ENCODE measurements at regions not wholly inside any gene's neighbourhood (a gene's known extent, or its start where the extent isn't known, plus 50 kb on each side); places are given as distances from the start of the nearest gene placed in this dataset.

DNA sequence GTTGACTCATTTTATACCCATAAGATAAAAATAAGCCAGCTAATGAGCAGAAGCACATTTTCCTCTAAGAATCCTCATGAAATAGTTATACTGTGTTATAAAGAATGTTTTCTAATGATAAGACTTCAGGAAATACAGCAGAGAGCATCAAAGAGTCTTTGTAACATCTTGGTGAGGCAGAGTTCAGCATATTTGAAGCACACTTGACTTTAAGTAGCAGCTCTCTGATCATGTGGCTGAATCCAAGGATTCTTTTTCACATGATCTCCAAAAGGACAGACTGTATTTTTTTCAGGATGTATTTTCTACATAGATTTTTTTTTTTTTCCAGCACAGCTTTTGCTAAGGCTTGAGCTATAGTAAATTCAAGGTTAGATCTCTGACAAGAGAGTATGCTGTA, 195.1 kb downstream of the SI start:
- no peak for DNase-seq (ENCODE audit: low spot score)
- TF ChIP-seq, protein P1, sequence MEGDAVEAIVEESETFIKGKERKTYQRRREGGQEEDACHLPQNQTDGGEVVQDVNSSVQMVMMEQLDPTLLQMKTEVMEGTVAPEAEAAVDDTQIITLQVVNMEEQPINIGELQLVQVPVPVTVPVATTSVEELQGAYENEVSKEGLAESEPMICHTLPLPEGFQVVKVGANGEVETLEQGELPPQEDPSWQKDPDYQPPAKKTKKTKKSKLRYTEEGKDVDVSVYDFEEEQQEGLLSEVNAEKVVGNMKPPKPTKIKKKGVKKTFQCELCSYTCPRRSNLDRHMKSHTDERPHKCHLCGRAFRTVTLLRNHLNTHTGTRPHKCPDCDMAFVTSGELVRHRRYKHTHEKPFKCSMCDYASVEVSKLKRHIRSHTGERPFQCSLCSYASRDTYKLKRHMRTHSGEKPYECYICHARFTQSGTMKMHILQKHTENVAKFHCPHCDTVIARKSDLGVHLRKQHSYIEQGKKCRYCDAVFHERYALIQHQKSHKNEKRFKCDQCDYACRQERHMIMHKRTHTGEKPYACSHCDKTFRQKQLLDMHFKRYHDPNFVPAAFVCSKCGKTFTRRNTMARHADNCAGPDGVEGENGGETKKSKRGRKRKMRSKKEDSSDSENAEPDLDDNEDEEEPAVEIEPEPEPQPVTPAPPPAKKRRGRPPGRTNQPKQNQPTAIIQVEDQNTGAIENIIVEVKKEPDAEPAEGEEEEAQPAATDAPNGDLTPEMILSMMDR (IDR thresholded peaks at IDR 0.05; ENCODE audit: borderline replicate concordance, control extremely low read depth, extremely low read depth, insufficient read depth, missing control alignments) = no peak
- in situ Hi-C loops (cut with MboI; ENCODE audit: low sequenced_read_pairs, unreplicated experiment) = no loop called here

DNA sequence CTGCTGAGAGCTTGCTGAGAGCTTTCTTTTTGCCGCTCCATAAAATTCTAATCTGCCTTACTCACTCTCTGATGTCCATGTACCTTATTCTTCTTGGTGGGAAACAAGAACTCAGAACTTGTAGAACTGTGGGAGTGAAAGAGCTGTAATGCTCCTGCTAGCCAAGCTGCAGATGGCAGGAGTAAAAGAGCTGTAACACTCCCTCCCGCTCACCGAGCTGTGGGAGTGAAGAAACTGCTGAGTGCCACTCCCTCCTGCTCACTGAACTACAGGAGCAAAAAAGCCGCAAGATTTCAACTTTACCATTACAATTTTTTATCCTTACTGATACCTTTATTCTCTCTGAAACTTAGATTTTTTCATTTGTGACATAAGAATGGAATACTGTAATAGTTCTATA, 199.1 kb downstream of the SI start:
- TF ChIP-seq, protein P1 (IDR thresholded peaks at IDR 0.05; ENCODE audit: borderline replicate concordance, control extremely low read depth, extremely low read depth, insufficient read depth, missing control alignments) = no peak
- in situ Hi-C loops (cut with MboI; ENCODE audit: low sequenced_read_pairs, unreplicated experiment) = no loop called here
- DNase-seq (ENCODE audit: low spot score) = no peak

DNA sequence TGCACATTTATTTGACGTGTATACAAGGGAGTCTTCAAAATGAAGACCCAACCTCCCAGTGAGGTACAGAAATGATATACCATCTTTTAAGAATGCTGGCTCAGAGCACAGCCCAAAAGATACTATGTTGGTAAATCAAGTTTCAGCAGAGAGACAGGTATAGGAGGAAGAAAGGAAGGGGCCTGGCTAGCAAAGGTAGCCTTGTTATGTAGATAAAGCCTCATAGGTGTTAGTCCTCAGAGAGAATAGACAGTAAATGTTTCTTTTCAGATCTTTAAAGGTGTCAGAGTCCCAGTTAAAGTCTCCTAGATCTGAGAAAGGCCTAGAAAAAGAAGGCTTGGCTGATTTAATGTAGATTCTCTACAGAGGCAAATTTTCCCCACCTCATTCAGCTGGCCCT, 213.8 kb downstream of the SI start:
- TF ChIP-seq, protein P1 (IDR thresholded peaks at IDR 0.05; ENCODE audit: borderline replicate concordance, control extremely low read depth, extremely low read depth, insufficient read depth, missing control alignments) = no peak
- DNase-seq (ENCODE audit: low spot score) = no peak
- in situ Hi-C loops (cut with MboI; ENCODE audit: low sequenced_read_pairs, unreplicated experiment) = no loop called here

DNA sequence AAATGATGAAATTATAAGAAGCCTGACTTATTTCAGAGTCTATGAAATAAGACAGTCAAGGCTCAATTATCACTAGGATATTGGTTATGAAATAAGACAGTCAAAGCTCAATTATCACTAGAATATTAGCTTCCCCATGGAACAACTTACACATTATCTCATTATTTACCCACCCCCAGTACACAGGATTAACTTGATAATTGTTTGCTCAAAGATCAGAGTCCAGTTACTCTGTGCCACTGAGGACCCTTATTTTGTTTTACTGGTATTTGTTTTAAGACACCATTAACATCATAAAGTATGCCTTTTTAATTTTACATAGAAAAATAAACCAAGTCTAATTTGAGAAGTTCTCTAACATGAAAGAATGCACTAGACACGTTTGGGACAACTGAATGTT, 225.4 kb downstream of the SI start:
- in situ Hi-C loops (cut with MboI; ENCODE audit: low sequenced_read_pairs, unreplicated experiment) = no loop called here
- TF ChIP-seq, protein P1 (IDR thresholded peaks at IDR 0.05; ENCODE audit: borderline replicate concordance, control extremely low read depth, extremely low read depth, insufficient read depth, missing control alignments) = no peak
- no peak for DNase-seq (ENCODE audit: low spot score)

DNA sequence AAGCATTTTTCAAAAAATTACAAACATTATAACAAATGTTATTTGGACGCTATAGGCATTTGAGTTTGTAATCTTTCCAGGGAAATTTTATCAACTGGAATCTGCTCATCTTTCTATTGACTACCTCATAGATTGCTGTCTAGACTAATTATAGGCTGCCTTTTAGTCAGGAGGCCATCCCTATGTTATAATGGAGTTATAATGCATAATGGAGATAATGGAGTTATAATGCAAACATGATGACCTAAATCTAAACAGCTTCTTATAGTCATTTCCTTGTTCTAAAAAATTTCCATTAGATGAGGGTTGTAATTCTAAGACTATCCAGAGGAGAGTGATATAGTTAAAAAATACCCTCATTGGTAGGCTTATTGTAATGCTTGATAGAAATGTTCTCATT, 226.4 kb downstream of the SI start:
- no peak for DNase-seq (ENCODE audit: low spot score)
- in situ Hi-C loops (cut with MboI; ENCODE audit: low sequenced_read_pairs, unreplicated experiment) = no loop called here
- TF ChIP-seq, protein P1 (IDR thresholded peaks at IDR 0.05; ENCODE audit: borderline replicate concordance, control extremely low read depth, extremely low read depth, insufficient read depth, missing control alignments) = no peak

DNA sequence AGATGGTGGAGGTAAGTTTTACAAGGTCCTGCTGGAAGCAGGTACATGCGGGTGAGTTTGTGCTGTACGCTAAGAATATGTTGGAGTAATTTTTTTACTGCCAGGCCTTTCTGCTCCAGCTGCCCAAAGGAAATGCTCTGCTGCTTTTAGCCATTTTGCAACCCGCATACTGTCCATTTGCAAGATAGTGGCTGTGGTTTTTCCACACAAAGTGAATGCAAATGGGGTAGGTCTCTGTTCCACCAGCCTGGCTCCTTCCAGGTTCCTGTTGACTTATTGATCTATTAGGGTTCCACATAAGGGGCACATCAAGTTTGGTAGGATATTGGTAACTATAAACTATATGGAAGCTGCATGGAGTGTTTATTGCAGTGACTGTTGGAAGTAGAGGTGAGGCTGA, 227.1 kb downstream of the SI start:
- in situ Hi-C loops (cut with MboI; ENCODE audit: low sequenced_read_pairs, unreplicated experiment) = no loop called here
- no peak for DNase-seq (ENCODE audit: low spot score)
- TF ChIP-seq, protein P1 (IDR thresholded peaks at IDR 0.05; ENCODE audit: borderline replicate concordance, control extremely low read depth, extremely low read depth, insufficient read depth, missing control alignments) = no peak

DNA sequence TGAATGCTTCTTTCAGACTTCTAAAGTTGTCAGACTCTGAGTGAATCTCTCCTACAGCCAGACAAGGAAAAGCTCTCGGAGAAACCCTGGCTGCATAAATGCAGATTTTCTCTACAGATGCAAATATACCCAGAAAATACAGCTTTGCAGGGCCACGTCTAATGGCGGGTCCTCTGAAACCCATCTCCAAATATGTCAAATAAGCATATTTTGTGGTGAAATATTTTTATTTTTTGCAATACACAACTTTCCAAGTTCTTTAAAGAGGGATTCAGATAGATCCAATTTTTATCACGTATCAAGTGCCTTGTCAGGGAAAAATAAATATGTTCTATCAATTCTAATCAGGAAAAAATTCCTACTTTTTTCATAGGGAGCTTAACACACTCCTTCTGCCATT, 229.4 kb downstream of the SI start:
- TF ChIP-seq, protein P1 (IDR thresholded peaks at IDR 0.05; ENCODE audit: borderline replicate concordance, control extremely low read depth, extremely low read depth, insufficient read depth, missing control alignments) = no peak
- in situ Hi-C loops (cut with MboI; ENCODE audit: low sequenced_read_pairs, unreplicated experiment) = no loop called here
- DNase-seq (ENCODE audit: low spot score) = no peak
